ENCODE measurements at regions not wholly inside any gene's neighbourhood (a gene's known extent, or its start where the extent isn't known, plus 50 kb on each side); places are given as distances from the start of the nearest gene placed in this dataset.

DNA sequence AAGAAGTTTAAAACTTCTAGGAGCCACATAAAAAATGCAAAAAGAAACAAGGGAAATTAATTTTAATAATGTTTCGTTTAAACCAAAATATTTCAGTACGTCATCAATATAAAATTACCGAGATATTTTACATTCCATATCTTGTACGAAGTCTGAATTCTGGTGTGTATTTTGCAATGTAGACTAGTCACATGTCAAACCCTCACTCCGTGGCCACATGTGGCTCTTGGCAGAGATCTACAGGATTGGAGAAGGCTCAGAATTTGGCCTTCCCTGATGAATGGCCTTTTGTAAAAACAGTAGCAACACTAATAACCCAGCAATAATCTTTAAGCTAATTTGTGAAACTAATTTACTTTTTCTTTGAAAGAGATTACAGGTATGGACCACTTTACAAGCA, 217.1 kb downstream of the PRL start:
- no peak for DNase-seq

DNA sequence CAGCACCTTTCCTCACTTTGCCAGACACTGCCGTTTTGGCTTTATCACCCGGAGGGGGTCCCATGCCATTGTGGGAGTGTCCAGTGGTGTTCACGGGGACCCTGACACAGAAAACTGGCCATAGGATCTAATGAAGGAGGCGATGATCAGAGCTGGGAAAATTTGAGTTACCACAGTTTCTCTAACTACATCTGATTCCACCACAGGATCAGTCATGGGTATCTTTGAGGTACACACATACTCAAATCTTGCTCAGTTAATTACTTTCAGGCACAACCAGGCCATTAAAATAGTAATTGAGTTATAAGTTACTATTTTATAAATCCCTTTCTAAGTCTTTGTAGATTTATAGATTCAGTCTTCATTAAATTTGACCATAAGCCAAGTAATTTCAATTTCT, 215.1 kb downstream of the PRL start:
- no peak for DNase-seq

DNA sequence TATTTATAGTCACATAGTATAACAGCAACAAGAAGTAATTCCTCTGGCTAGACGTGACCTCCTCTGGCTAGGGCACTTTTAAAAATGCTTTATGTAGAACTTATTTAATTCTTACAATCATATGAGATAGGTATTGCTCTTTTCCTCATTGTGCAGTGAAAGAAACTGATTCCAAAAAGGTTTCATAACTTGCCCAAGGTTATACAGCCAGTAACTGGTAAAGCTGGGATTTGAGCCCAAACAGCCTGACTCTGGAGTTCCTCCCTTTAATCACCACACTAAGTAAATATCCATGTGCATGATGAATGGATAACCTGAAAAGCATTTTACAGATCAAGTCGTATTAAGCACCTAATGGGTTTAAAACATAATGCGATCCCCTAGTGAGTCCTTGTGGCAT, 214.6 kb downstream of the PRL start:
- DNase-seq: no peak

DNA sequence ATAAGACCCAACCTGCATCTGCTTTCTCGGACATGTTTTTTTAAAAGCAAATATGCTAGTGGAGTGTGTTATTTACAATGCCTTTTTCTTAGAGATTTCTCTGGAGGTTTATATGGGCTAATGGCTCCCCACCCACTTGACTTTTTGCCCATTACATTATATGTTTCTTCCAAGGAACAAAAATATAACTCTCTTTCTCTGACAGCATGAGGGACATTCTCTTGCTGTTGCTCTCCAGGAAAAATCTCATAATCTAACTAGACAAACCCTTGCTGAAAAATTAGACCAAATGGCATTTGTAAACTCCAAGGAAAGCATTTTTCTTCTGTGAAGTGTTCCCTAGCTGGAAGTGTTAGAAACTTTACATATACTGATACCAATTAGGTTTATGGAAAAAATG, 213.7 kb downstream of the PRL start:
- no peak for DNase-seq

DNA sequence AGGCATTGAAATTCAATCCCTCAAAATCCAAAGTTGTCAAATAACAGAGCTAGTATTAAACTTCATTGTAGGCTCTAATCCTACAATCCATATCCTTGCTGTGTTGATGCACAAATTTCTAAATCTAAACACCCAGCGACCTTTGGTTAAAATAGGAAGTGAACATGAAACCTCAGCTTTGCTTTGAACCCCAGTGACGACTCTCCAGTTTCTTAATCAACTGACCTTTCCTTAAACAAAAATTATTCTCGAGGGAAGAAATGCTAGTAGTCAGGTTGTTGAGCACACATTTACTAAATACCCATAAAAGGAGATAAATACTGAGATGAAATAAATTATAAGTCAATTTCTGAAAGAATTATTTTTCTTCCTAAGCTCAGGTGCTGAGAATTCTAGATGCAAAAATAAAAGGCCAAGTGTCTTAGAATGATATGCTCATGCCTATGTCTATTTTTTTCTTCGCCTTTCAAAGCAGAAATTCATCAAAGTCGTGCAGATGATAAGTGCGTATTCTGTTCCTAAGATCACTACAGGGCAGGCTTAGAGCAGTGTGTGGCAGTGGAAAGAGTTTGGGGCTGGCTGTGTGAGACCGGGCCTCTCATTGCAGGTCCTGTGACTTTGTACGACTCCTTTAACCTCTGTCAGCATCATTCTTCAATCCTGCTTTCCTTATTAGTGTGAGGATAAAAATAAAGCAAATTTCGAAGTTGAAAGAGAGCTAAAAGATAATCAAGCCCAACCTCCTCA, 208.7 kb downstream of the PRL start:
- DNase-seq: no peak

DNA sequence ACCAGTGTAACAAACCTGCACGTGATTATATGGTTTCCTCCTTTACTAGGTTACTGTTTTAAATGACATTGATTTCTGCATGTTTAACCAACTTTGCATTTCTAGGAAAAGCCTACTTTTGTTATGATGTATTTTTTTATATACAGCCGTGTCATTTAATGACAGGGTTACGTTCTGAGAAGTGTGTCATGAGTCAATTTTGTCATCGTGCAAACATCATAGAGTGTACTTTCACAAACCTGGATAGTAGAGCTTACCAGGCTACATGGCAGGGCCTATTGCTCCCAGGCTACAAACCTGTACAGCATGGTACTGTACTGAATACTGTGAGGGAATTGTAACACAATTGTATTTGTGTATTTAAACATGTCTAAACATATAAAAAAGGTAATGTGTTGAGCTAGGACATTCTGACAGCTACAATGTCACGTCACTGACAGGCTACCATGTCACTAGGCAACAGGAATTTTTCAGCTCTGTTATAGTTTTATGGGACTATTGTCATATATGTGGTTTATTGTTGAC, 205.3 kb downstream of the PRL start:
- no peak for DNase-seq

DNA sequence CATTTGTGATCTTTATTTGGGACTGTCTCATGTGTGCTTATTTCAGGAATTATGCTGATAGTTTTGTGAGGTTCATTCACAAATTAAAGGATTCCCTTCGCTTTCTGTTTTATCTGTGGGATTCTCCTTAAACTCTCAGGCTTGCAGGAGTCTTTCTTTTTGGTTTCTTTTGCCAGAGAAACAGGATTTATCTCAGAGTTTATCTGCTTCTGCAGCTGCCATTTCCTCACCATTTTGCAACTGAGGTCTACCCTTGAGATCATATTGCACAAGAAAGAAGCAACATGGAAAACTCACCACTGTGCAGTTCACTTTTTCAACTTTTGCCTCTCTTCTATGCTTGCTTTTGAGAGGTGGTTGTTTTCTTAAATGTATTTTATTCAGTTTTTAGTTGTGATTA, 201.0 kb downstream of the PRL start:
- DNase-seq: no peak

DNA sequence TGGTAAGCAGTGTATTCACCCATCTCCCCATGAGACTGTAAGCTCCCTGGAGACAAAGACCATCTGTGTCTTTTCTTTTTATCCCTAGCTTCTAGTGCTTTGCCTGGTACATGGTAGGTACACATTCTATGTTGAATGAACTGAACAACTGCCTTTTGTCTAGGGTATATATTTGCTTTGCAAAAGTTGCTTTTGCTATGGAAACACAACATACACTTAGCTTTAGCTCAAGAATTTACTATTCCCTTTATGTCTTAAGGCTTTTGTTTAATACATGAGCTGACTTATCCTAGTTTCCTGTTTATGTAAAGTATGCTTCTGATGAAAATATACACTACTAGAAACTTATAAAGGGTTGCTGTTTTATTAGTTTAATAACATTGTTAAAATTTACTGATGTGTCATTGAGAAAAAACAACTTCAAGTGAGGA, 198.2 kb downstream of the PRL start:
- no peak for DNase-seq

DNA sequence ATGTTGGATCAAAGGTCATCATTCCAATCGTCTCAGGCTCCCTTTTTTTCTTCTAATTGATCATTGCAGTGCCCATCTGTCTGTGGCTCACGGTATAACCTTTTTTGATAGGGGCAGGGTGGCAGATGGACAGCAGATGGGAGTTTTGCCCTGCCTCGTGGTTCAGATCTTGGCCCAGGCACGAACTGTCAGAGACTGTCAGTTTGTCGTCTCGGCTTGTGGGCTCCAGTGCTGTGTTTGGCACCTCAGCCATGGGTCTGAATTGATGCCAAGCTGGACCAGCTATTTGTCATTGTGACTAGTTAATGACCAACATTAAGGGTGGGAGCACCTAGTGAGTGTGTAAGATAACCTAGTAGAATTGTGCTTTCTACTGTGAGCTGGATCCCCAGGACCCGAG, 197.6 kb downstream of the PRL start:
- DNase-seq: no peak

DNA sequence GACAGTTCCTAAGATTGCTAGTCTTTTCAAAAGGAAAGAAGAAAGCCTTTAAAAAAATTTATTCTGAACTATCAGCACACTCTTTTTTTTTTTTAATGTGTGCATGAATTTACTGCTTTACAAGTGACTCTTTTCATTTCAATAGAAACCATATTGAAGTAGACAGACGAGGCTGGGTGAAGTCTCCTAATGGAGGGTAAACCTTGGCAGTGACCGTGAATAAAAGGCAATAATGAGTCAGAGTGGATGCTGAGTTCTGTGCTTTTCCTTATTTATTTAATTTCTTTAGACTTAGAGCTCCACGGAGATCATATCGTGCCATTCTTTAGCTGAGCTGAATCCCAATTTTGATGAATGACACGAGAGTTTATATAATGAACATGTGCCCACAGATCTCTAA, 196.9 kb downstream of the PRL start:
- no peak for DNase-seq

DNA sequence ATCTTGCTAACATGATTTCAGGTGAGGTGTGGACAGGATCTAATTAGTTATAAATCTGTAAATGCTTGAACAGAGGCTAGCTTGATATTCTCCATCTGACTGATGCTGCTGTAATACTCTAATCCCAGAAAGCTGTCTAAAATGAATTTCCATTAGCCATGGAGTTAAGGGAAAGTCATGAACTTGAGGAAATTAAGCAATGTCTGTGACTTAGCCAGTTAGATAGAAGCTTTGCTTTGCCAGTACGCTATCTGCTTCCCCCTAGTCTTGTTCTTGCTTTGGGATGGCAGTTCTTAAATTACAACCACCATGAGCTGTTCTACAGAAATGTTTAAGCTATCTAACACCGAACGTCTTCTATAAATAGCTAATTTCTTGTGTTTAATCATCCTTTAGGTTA, 195.7 kb downstream of the PRL start:
- DNase-seq: no peak

DNA sequence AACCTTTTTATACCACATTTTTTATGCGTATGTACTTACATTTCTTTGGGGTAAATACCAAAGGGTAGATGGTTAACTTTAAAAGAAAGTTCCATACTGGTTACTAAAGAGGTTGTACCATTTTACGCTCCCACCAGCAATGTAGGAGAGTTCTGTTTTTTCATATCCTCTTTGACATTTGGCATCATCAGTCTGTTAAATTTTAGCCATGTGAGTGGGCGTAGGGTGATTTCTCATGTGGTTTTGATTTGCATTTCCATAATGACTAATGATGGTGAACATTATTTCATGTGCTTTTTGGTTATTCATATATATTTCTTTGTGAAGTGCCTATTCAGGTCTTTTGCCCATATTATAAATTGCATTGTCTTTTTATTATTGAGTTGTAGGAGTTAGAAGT, 194.2 kb downstream of the PRL start:
- DNase-seq: no peak

DNA sequence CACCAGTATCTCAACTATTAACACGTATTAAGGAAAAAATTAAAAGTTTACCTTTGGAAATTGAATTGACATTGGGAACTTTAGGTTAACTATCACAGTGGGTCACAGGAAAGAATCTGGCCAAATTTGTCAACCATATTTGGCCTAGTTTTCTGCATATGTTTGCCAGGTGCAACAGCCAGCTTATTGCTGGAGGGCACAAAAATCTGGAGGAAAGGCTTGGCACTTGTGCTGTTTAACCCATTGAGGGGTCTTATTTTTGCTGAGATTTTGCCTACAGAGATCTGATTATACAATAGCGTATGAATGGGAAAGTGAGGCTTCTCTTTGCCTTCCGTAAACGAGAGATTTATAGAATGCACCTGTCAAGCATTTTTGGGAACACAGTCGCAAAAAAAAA, 190.4 kb downstream of the PRL start:
- no peak for DNase-seq

DNA sequence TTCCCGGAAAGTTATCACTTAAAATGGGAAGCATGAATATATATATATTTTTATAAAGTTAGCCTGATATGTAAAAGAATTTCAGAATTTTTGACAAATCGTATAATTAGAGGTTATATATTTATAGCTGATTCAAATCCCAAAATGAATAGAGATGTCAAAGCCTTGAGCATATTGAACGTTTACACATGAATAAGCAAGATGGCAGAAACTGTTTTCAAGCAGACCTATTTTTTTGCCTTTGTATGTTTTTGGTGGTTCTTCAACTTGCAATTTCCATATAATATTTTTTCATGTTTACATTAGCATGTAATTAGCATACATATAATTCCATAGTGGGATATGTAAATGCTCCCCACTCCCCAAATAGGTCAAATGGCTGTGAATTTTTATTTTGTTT, 189.9 kb downstream of the PRL start:
- no peak for DNase-seq

DNA sequence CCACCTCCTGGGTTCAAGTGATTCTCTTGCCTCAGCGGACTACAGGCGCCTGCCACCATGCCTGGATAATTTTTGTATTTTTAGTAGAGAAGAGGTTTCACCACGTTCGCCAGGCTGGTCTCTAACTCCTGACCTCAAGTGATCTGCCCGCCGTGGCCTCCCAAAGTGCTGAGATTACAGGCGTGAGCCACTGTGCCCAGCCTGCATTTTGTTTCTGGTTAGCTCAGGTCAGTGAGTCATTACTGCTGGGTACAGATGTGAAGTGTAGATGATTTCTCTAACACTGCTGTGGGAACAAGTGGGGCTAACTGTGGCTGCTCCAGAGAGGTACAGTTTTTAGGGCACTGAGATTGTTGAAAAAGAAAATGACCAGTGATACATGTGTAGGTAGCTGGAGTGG, 188.6 kb downstream of the PRL start:
- DNase-seq: no peak

DNA sequence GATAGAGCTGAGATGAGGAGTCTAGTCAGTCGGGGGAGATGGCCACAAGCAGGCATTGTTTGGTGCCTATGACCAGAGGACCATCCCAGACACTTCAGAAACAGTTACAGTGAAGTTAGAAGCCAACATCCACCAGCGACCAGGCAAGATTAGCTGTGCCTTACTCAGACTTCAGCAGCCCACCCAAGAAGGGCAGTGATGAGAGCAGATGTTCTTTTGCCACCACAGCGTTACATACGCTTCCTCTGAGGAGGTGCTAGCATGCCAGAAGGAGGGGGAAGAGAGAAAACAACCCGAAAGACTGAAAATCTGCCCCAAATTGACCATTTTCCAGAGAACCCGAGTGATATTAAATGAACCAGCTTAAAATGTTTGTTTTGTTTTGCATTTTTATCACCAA, 186.8 kb downstream of the PRL start:
- DNase-seq: no peak

DNA sequence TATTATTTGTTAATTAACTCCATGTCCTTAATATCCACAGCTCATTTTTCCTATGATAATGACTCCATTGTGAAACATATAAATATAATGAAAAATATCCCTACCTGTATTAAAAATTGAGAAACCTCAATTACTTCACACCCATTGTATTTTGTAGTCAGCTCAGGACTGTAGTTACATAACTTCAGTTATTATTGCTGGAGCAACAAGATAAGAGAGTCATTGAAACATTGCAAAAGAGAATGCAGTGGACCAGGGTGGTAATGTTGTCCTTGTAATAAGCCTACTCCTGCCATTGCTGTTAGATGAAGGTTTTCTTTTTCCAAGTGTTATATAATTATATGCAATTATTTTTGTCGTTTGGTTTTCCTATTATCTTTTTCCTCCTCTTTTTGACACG, 184.4 kb downstream of the PRL start:
- DNase-seq: no peak

DNA sequence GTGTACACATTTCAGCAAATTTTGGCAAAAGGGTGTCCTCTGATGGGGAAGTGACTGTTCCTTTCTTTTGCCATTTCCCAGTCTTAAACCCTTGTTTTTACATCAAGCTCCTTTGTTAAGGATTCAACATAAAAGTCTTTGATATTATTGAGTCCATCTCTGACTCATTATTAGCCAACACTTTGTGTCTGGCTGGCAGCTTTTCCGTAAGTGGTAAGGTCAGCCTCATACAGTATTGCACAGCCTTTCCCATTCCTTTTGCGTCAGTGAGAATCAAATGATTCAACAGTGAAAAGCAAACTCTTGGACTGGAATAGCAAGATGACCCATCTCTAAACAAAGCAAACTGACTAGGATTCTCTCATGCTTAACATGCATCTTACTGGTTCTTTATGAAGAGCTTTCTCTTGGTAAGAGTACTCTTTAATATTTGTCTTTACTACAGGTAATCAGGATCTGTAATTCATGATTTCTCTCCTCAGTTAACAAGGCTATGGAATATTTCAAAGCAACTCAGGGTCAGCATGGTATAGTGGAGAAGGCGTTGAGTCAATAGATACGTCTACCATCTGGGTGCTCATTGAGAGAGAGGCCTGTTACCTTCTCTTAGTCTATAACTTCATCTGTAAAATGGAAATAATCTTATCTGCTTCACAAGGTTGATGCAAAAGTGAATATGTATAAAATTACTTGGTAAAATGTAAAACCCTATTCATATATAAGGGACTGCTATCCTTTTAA, 183.6 kb downstream of the PRL start:
- no peak for DNase-seq

DNA sequence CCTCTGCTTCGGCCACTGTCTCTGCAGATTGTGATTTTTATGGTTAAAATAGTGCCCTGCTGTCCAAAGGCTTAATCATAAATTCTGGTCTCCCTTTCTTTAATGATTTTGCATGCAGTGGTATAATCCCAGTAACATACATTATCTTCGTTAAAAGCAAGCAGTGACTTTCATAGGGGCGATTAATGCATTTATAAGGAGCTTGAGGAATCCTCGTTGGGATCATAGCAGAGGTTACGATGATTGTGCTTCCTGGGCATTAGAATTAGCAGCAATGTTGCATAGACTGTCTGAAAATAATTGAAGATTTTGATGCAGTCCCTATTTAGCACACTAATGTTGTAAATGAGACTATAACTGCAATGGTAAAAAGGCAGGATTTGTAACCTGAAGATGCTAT, 181.3 kb downstream of the PRL start:
- no peak for DNase-seq

DNA sequence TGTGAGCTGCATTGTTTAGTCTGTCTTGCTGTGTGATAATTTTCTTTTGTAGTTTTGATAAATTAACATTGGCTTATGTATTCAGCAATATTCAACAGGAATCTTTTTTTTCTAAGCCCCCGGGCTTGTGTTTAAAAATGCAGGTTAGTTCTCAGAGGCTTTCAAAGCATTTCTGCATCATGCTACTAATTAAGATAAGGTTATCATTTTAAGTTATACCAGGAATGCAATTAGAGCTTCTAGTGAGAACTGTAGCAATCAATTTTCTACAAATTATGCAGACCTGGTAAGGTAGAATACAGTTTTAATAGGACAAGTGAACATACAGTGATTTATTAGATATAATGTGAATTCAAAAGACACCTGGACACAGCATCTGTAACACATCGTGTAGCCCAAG, 179.2 kb downstream of the PRL start:
- no peak for DNase-seq

DNA sequence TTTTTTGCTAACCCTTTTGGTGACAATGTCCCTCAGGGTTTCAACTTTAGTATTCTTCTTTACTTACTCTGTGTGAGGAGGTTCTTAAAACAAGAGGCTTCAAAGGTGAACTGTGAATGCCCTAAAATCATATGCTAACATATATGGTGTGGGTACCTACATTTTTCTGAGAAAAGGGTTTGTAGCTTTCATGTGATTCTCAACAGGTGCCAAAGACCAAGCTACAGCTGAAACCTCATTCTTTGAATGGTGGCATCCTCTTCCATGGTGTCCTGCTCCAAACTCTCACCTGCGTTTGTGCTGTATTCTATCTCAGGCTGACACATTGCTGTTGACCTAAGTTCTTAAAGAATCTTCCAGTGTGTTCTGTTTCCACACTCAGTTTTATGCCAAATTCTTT, 177.3 kb downstream of the PRL start:
- DNase-seq: no peak

DNA sequence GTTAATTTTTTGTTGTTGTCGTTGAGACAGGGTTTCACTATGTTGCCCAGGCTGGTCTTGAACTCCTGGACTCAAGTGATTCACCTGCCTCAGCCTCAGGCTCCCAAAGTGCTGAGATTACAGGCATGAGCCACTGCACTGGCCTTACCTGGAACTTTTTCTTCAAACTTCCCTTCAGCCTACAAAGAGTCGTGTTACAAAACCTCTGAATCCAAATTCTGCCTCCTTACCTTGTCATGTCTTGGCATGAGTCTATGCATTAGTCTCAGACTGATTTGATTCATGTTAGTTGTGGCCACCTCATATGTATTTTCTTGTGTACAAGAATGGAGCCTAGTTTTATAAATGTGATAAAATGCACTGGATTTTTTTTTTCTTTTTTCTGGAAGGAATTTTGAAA, 172.1 kb downstream of the PRL start:
- no peak for DNase-seq

DNA sequence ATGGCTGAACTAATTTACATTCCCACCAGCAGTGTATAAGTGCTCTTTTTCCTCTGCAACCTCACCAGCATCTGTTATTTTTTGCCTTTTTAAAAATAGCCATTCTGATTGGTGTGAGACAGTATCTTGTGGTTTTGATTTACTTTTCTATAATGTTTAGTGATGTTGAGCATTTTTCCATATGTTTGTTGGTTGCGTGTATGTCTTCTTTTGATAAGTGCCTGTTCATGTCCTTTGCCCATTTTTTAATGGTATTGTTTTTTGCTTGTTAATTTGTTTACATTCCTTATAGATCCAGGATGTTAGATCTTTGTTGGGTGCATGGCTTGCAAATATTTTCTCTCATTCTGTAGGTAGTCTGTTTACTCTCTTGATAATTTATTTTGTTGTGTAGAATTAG, 169.9 kb downstream of the PRL start:
- DNase-seq: no peak

DNA sequence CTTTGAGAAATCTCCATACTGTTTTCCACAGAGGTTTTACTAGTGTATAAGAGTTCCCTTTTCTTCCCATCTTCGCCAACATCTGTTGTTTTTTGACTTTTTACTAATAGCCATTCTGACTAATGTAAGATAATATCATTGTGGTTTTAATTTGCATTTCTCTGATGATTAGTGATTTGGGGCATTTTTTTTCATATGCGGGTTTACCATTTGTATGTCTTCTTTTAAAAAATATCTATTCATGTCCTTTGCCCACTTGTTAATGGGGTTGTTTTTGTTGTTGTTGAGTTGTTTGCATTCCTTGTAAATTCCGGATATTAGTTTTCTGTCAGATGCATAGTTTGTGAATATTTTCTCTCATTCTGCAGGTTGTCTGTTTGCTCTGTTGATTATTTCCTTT, 167.1 kb downstream of the PRL start:
- no peak for DNase-seq

DNA sequence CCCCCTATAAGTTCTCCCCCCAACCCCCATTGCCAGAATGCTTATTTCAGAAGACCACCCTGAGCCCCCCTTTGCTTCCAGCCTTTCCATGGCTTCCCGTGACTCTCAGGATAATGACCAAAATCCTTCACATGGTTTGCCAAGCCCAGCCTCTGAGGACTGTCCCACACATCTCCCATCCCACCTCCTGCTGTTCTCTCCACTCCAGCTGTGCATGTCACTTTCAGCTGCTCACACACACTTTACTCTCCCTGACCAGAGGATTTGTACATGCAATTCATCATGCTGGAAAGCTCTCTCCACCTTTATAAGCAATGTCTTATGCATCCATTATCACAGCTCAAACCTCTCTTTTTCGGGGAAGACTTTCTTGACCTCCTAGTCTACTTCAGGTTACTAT, 164.2 kb downstream of the PRL start:
- no peak for DNase-seq

Measured in CD4-positive, alpha-beta T cell treated with Interleukin-10 for 1 hour (primary cell).